K562 (cell line): ENCODE measurements at regions not wholly inside any gene's neighbourhood (a gene's known extent, or its start where the extent isn't known, plus 50 kb on each side); places are given as distances from the start of the nearest gene placed in this dataset.

Experiments used
- ATAC-seq: fragments of 200-7000 bp; cut with Tn5 transposase; 3 replicates; pipeline ENCODE4 v1.9.1; 2020; ENCODE audit warnings: moderate library complexity
- BruUV-seq: library from RNA; stranded (reverse); fragments of 400-500 nt; replicated peaks from 2 replicates; lab custom pipeline; 2021; lab: Mats Ljungman, UMichigan
- CTCF ChIA-PET: fragments of 300-600 bp; formaldehyde crosslinking; extraction: SDS; loops from one replicate; lab custom pipeline; 2021; ENCODE audit warnings: low intra/inter-chr PET ratio; lab: Yijun Ruan, JAX
- POLR2A ChIA-PET: fragments of 300-600, 350-650 bp; sonication (Branson Sonifier 250); formaldehyde crosslinking; extraction: SDS; loops from one replicate; lab custom pipeline; 2021; ENCODE audit warnings: antibody characterized with exemption, inconsistent platforms; lab: Yijun Ruan, JAX
- DNase-seq, 4 experiments: peaks; one replicate each; pipeline versions ENCODE4 v3.0.0 to v3.0.0-alpha.2; 2011 to 2018; ENCODE audit warnings: low spot score in 3 of 4, mixed read lengths in 3 of 4; ENCODE audit errors: extremely low read depth in 1 of 4
- FAIRE-seq: peaks from 2 replicates; lab custom pipeline; 2011; peaks lifted over from hg19 to GRCh38; lab: Jason Lieb, UNC
- H2AFZ ChIP-seq: 2 replicates; pipeline ENCODE4 v1.6.0; 2011; ENCODE audit warnings: low read depth, low read length, control low read depth, inconsistent platforms
- H3K27ac ChIP-seq: fragments of 200-600 bp; 3 replicates; pipeline ENCODE4 v1.8.0; 2011; ENCODE audit warnings: low read depth, mild to moderate bottlenecking, control low read depth, inconsistent platforms, low read length, moderate library complexity, mixed read lengths; ENCODE audit errors: extremely low read depth
- H3K27me3 ChIP-seq, 2 experiments: fragments of 300-600 bp in 1 of 2; 2 replicates in 1 of 2; 3 replicates in 1 of 2; pipeline versions ENCODE4 v1.6.0 to v1.8.0; 2011; ENCODE audit warnings: inconsistent platforms in 2 of 2, low read length in 2 of 2, mild to moderate bottlenecking in 1 of 2, mixed read lengths in 1 of 2, moderate library complexity in 1 of 2; ENCODE audit not compliant: control insufficient read depth in 2 of 2, insufficient read depth in 2 of 2
- H3K36me3 ChIP-seq: fragments of 300-600 bp; 3 replicates; pipeline ENCODE4 v1.8.0; 2011; ENCODE audit warnings: mild to moderate bottlenecking, low read length, inconsistent platforms; ENCODE audit not compliant: control insufficient read depth, insufficient read depth
- H3K4me1 ChIP-seq, 2 experiments: fragments of 200-600 bp in 1 of 2; replicated peaks in 1 of 2; 2 replicates in 1 of 2; 3 replicates in 1 of 2; pipeline versions ENCODE4 v1.5.1 to v1.8.0; 2011; ENCODE audit warnings: inconsistent platforms in 2 of 2, low read length in 2 of 2, mild to moderate bottlenecking in 1 of 2, mixed read lengths in 1 of 2, moderate library complexity in 1 of 2; ENCODE audit not compliant: control insufficient read depth in 2 of 2, insufficient read depth in 2 of 2
- H3K4me2 ChIP-seq: 2 replicates; pipeline ENCODE4 v1.6.1; 2011; ENCODE audit warnings: low read length, control low read depth, inconsistent platforms, mixed read lengths; ENCODE audit not compliant: insufficient read depth
- H3K4me3 ChIP-seq: fragments of 200-600 bp; sonication (generic), shearing (Covaris generic); 2 replicates; pipeline ENCODE4 v1.5.1; 2016; ENCODE audit warnings: control low read depth, inconsistent platforms
- H3K79me2 ChIP-seq: fragments of 200-600 bp; 3 replicates; pipeline ENCODE4 v1.8.0; 2011; ENCODE audit warnings: low read length, inconsistent platforms; ENCODE audit not compliant: control insufficient read depth, insufficient read depth
- H3K9ac ChIP-seq, 2 experiments: 2 replicates each; pipeline versions ENCODE4 v1.6.0 to v1.6.1; 2011; ENCODE audit warnings: low read depth in 2 of 2, low read length in 2 of 2, control low read depth in 1 of 2, inconsistent platforms in 1 of 2, mild to moderate bottlenecking in 1 of 2, mixed read lengths in 1 of 2; ENCODE audit not compliant: insufficient read depth in 1 of 2
- H3K9me1 ChIP-seq: one replicate; pipeline ENCODE4 v1.6.0; 2011; ENCODE audit warnings: inconsistent platforms, mild to moderate bottlenecking, low read length, moderate library complexity; ENCODE audit not compliant: control insufficient read depth, insufficient read depth
- H3K9me3 ChIP-seq: replicated peaks from 2 replicates; pipeline ENCODE4 v1.5.1; 2011; ENCODE audit warnings: low read depth, low read length, inconsistent platforms; ENCODE audit not compliant: control insufficient read depth, insufficient read depth
- H4K20me1 ChIP-seq: replicated peaks from 2 replicates; pipeline ENCODE4 v1.6.1; 2011; ENCODE audit warnings: low read length, inconsistent platforms, mixed read lengths; ENCODE audit not compliant: control insufficient read depth, insufficient read depth
- E2F8 ChIP-seq: fragments of 450-650 bp; IDR thresholded peaks from 2 replicates; pipeline ENCODE4 v1.7.1; 2018; ENCODE audit warnings: mild to moderate bottlenecking, low read depth; ENCODE audit not compliant: partially characterized antibody
- STAT6 ChIP-seq: sonication (generic); formaldehyde crosslinking; IDR thresholded peaks from 2 replicates; pipeline ENCODE4 v1.8.1; 2023; ENCODE audit warnings: mild to moderate bottlenecking, missing genetic modification reagents
- ZNF239 ChIP-seq: fragments of 250-450 bp; sonication (Bioruptor Pico); IDR thresholded peaks from 2 replicates; pipeline ENCODE4 v1.4.0; 2020; ENCODE audit warnings: mild to moderate bottlenecking
- WGBS: fragments of 100-300 bp; shearing (Covaris generic); methylation state at CpG from one replicate; pipeline ENCODE4 v1.1.6; 2016; ENCODE audit warnings: low coverage, mixed read lengths; ENCODE audit not compliant: insufficient coverage; ENCODE audit errors: missing lambda C conversion rate; 5-methylcytosine and 5-hydroxymethylcytosine counted together
- in situ Hi-C: fragments of 300-500 bp; cut with MboI; formaldehyde crosslinking; loops from 4 replicates; pipeline ENCODE4 v1.15.0; 2018; ENCODE audit warnings: inconsistent platforms, mixed read lengths
- intact Hi-C: fragments of 100-400 bp; cut with micrococcal nuclease; formaldehyde crosslinking; loops from 2 replicates; pipeline ENCODE4 v1.14.2; 2022

- H3K9ac ChIP-seq, result no peak overlapping the region
- in situ Hi-C loops, result no loop called here
- H3K36me3 ChIP-seq, result no peaks in the 10 kb centered on the region
- H3K27me3 ChIP-seq, result peaks cover 0 to 15% of the 10 kb centered on the region in 2 experiments; a peak in 2 of 5 replicates
- no peaks in the 10 kb centered on the region for H3K79me2 ChIP-seq
- H3K4me1 ChIP-seq, result no peaks in the 10 kb centered on the region
- intact Hi-C loops, result no loop called here
- no peaks in the 10 kb centered on the region for H3K9me3 ChIP-seq
- no peak overlapping the region for H3K4me2 ChIP-seq
- FAIRE-seq, result no peak
- no peak overlapping the region for H3K27ac ChIP-seq
- ChIA-PET CTCF (no interaction called here), POLR2A (no interaction called here)
- ATAC-seq, result no peak
- no peak for DNase-seq
- TF ChIP-seq E2F8, result no peak
- TF ChIP-seq STAT6 (CRISPR knock-in tag), result no peak
- no peak for TF ChIP-seq ZNF239 (CRISPR knock-in tag)
- no TSS peak for BruUV-seq
- no peaks in the 10 kb centered on the region for H3K9me1 ChIP-seq
- 0% methylated on average over 5 of the region's 12 CpGs for WGBS
- H4K20me1 ChIP-seq, result no peaks in the 10 kb centered on the region
- H2AFZ ChIP-seq, result no peak overlapping the region
- H3K4me3 ChIP-seq, result no peak overlapping the region
Measured at GRCh38 chr13:111645198-111645597, 324.8 kb downstream of the TEX29 start.
